NCI-H446 (cell line): ENCODE measurements at regions not wholly inside any gene's neighbourhood (a gene's known extent, or its start where the extent isn't known, plus 50 kb on each side); places are given as distances from the start of the nearest gene placed in this dataset.
"Not testable (repeated sequence)": the region's sequence is repeated elsewhere in the genome, so short reads cannot be mapped to it uniquely, and the experiment has no call there.

ENCODE experiments used
- DNase-seq, 2 experiments: peaks; one replicate each; lab custom pipeline; 2025; lab: John Stamatoyannopoulos, UW

- DNase-seq = not testable (repeated sequence)
Measured at GRCh38 chr1:214095896-214096295, 108.1 kb downstream of the PROX1 start.

GRCh38 chr1:214101246-214101645 is 113.5 kb downstream of the PROX1 start:
- DNase-seq = no peak

- no peak for DNase-seq
Measured at GRCh38 chr1:214101828-214102227, 114.1 kb downstream of the PROX1 start.

- DNase-seq = no peak
Measured at GRCh38 chr1:214102907-214103306, 115.1 kb downstream of the PROX1 start.

- DNase-seq = no peak
Measured at GRCh38 chr1:214103778-214104177, 116.0 kb downstream of the PROX1 start.

DNA sequence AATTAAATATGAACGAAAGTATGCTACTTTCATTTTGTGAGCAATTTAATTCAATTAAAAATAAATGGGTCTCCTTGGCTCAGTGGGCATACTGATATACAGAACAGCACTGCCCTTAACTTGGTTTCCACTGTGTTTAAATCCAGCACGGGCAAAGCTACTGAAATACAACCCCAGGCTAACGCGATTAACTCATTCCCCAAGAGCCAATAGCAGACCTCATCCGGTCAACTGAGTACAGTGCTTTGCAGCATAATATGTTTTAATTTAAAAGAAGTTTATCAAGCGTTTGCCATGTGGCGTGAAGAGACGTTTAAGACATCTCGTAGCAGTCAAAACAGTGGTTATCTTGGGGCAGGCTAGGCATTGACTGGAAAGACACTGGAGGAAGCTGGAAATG is 118.6 kb downstream of the PROX1 start:
- no peak for DNase-seq

DNA sequence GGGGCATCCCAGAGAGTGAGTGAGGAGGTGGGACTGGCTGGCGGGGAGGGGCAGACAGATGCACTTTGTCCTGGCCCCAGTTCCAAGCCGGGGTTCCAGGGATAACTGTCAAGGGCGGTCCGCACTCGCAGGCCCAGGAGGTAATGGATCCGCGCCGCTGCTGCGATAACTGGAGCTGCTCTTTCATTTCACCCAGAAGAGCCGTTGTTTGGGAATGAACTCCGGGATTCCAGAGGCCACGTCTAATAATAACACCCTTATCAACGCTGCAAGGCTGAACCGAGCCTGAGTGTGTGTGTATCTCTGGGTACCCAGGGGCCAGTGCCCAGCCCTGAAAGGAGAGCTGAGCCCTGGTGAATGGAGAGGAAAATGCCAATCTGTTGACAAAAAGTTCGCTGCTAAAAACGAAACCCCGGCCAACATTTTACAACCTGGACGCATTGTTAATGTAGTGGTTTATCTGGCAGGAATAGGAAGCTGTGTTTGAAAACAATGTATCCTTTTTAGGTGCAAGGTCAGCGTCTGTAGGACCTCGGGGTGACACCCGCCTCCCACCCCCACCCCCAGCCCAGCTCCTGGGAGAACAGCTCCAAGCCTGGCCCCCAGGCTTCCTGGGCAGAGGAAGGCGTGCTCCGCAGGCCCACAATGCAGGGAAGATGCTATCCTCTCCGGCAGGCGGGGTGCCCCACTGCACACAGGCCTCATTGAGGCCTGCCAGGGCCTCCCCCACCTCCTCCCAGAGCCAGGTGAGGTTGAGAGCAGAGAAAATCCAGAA is 119.7 kb downstream of the PROX1 start:
- no peak for DNase-seq

GRCh38 chr1:214108097-214108446 is 120.3 kb downstream of the PROX1 start:
- DNase-seq = no peak

DNA sequence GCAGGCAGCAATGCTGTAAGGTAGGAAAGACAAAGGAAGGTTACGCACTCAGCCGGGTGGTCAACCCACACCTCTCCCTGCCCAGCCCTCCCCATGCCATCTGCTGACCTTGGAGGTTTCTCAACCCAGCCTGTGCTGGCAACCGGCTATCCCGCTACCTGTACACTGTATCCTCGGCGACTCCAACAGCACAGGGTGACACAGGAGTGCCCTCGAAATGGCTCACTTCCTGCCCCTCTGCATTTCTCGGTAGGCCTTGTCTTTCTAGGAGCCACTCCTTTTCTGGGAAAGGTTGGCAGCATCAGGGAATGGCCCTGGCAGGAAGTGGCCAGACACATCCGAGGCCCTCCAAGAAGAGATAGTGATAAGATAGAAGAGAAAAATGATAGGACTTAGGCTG is 124.0 kb downstream of the PROX1 start:
- no peak for DNase-seq

DNA sequence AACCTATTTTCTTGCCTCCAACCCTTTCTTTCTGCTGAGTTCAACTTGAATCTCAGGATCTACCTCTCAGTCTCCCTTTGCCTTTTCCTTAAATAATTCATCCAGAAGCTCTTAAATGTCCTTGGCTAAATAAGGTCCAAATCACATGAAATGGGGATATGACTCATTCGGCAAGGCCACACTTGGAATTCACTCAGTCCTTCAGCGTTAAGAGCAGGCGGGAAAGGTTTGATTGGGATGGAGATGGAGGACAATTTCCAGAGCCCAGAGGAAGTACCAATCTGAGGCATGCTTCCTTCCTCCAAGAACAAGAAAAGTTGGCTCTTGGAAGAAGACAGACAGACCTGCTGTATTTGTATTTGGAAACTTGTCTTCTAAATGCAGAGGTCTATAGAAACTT is 128.5 kb downstream of the PROX1 start:
- DNase-seq = no peak

DNA sequence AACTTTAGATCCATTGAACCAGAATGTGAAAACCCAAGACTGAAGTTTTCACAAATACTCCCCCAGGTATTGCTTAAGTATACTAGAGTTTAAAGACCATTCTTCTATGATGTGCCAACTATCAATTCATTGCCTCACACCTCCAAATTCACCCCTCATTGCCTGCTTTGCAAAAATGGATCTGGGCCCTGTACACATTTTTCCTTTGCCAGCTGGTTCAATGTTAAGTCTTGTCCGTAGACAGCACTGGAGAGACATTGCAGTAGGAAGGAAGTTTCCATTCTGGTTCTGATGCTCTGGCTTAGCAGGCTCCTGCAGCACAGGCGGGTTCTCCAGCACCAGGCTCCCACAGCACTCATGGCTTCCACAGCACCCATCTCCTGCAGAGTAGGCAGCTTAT is 130.0 kb downstream of the PROX1 start:
- no peak for DNase-seq

DNA sequence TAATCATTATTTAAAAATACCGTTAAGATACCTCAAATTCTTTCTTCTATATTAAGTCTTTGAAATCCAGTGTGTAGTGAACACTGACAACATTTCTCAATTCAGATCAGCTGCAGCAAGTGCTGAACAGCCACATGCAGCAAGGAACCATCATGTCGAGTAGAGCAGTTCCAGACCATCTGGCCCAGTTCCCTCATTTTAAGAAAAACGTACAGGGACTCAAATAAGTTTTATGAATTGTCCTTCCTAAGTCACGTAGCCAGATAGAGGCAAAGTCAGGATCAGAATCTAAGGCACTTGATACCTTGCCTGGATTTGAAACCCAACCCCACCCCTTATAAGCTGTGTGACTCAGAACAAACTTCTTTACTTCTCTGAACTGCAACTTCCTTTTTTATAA is 132.4 kb downstream of the PROX1 start:
- no peak for DNase-seq

- no peak for DNase-seq
Measured at GRCh38 chr1:214120951-214121350, 133.2 kb downstream of the PROX1 start.

GRCh38 chr1:214122110-214122509 is 134.3 kb downstream of the PROX1 start:
- DNase-seq = no peak

DNA sequence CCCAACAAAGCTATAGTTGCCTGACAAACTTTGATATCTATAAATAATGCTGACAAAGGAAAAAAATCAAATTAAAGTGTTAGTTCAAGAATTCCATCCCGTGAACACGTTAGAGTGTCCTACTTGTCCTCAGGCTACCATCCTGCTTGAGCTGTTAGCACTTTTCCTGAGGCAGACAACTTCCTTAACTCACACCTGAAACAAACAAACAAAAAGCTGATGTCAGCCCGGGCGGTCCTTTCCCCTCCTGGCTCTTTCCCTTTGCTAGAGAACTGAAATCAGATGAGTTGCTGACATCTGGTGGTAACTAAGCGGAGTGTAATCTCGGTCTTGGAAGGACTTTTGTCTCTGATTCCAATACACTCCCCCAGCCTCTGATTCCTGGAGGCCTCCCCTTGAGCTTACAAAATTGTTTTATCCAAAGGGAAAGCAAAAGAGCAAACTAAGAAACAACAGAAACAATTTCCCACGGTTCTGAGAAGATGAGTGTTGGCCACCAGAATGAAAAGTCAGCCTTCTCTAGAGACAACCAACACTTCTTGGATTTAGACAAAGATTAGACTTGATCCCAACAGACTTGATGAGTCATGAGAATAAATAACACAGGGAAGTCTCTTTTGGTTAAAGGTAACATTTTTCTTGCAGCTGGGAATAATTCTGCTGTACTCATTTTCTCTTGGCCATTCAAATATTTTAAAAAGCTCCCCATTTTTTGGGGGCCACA is 135.4 kb downstream of the PROX1 start:
- DNase-seq = peak; percentile 72 to 81

DNA sequence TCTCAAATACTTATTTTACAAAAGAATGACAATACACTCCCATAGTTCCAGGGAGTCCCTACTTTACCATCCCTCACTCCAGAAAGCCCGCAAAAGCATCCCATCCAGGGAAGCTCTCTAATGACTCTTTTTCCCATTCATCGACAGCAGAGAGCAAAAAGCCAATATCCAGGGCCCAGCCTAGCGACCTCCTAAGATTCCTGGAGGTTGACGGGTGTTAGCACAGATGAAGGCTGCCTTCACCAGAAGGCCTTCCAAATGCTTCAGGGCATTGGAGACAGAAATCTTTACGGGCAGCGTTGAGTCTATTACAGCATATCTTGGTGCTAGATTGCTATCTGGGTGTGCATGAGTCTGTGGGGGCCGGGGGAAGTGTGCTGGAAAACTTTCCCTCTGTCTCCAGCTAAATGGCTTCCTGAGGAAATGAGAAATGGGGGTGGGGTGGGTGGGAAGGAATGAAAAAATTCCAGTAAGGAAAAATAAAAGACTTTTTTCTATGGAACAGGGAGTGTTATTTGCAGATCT is 136.6 kb downstream of the PROX1 start:
- no peak for DNase-seq

DNA sequence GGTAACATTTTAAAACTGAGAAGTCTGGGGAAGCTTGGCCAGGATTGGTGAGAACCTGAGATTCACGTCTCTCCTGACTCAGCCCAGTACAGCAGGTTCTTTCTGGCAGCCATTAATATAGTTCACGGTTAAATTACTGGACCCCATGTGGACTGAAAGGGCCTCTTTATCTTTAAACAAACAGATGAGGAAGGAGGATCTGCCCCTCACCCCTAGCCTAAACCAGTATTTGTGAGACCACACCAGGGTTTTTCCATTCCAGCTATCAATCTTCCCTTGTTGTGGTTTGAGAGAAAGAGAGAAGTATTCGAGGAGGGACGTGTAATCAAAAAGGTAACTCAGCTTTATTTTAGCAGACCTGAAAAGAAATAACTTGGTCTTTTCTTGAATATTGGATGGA is 137.1 kb downstream of the PROX1 start:
- DNase-seq = no peak

GRCh38 chr1:214125819-214126218 is 138.0 kb downstream of the PROX1 start:
- DNase-seq = no peak

GRCh38 chr1:214126697-214127146 is 138.9 kb downstream of the PROX1 start:
- no peak for DNase-seq

GRCh38 chr1:214127705-214128104 is 139.9 kb downstream of the PROX1 start:
- no peak for DNase-seq

- DNase-seq = no peak
Measured at GRCh38 chr1:214135886-214136285, 145.1 kb upstream of the SMYD2 start.

DNA sequence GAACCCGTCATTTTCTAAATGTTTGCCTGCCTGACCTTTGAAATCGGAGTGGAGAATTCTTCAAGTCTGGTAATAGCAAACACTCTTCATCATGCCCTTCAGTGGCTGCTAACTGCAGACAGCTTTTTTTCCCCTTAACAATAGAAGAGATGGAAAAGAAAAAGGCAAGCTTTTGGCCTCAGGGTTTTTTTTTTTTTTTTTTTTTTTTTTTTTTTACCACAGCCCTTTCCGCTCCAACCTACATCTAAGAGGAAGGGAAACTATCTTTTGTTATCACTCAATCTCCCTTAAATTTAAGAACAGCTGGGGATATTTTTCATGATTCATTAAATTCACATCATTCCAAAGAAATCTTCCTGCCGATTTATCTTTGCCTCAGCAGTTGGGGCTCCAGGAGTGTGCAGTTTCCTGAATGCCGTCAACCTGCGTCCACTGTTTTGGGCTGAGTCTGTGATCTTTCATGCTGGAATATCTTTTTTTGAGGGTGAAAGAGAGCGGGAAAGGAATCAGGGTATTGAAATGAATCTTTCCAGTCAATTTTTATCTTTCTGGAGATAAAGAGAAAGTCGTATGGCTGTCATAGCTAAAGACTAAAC is 144.5 kb upstream of the SMYD2 start:
- no peak for DNase-seq

DNA sequence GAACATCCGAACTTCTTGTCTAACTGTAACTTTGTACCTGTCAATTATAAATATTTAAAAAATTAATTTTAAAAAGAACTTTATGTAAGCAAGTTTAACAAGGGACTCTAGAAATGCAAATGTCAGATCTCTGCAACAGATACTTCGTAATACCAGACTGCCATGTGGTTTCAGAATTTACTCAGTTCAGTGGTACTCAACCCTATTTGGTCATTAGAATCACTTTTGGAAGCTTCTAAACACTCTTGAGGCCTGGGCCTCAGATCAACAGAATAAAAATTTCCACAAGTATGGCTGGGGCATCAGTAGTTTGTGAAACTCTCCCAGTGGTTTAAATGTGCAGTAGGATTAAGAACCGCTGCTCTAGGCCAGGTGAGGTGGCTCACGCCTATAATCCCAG is 139.5 kb upstream of the SMYD2 start:
- DNase-seq = no peak
